IMR-90 (cell line): ENCODE measurements at regions not wholly inside any gene's neighbourhood (a gene's known extent, or its start where the extent isn't known, plus 50 kb on each side); places are given as distances from the start of the nearest gene placed in this dataset.

Experiments used
- ATAC-seq: fragments of 200-7000 bp; cut with Tn5 transposase; 2 replicates; pipeline ENCODE4 v1.9.1; 2020; ENCODE audit warnings: low read depth, mild to moderate bottlenecking, moderate library complexity
- BruUV-seq: library from RNA; stranded (reverse); fragments of 400-500 nt; replicated peaks from 2 replicates; lab custom pipeline; 2021; lab: Mats Ljungman, UMichigan
- CTCF ChIA-PET: fragments of 300-600 bp; formaldehyde crosslinking; extraction: SDS; loops from one replicate; lab custom pipeline; 2021; ENCODE audit warnings: antibody characterized with exemption; lab: Yijun Ruan, JAX
- POLR2A ChIA-PET: fragments of 300-600 bp; sonication (Branson Sonifier 250); formaldehyde crosslinking; loops from one replicate; lab custom pipeline; 2022; ENCODE audit warnings: antibody characterized with exemption; ENCODE audit not compliant: unreplicated experiment; lab: Charles Lee
- DNase-seq: peaks from one replicate; pipeline ENCODE4 v3.0.0; 2013
- H2AFZ ChIP-seq: replicated peaks from 2 replicates; pipeline ENCODE3; 2013; ENCODE audit warnings: low read length, mild to moderate bottlenecking; ENCODE audit not compliant: poor library complexity
- H2AK5ac ChIP-seq: 2 replicates; pipeline ENCODE4 v1.6.1; 2013; ENCODE audit warnings: low read depth, low read length, inconsistent platforms
- H2AK9ac ChIP-seq: replicated peaks from 2 replicates; pipeline ENCODE3; 2013; ENCODE audit warnings: mild to moderate bottlenecking, low read depth, low read length, moderate library complexity; ENCODE audit not compliant: poor library complexity
- H2BK120ac ChIP-seq: 2 replicates; pipeline ENCODE4 v1.6.1; 2013; ENCODE audit warnings: low read depth, low read length, inconsistent platforms
- H2BK15ac ChIP-seq: 3 replicates; pipeline ENCODE4 v1.6.1; 2013; ENCODE audit warnings: low read depth, low read length, inconsistent platforms
- H2BK20ac ChIP-seq: 2 replicates; pipeline ENCODE4 v1.6.1; 2013; ENCODE audit warnings: low read depth, mild to moderate bottlenecking, inconsistent platforms, low read length, moderate library complexity
- H2BK5ac ChIP-seq: 2 replicates; pipeline ENCODE4 v1.6.1; 2013; ENCODE audit warnings: mild to moderate bottlenecking, low read depth, low read length, inconsistent platforms; ENCODE audit not compliant: poor library complexity, severe bottlenecking
- H3K14ac ChIP-seq: replicated peaks from 2 replicates; pipeline ENCODE4 v1.6.1; 2013; ENCODE audit warnings: low read depth, low read length, inconsistent platforms
- H3K18ac ChIP-seq: 2 replicates; pipeline ENCODE4 v1.6.1; 2013; ENCODE audit warnings: low read depth, low read length, control low read depth
- H3K23ac ChIP-seq: 2 replicates; pipeline ENCODE4 v1.6.1; 2013; ENCODE audit warnings: low read depth, low read length, inconsistent platforms
- H3K27ac ChIP-seq: 2 replicates; pipeline ENCODE4 v1.5.1; 2013; ENCODE audit warnings: mild to moderate bottlenecking, control low read depth, low read length; ENCODE audit not compliant: insufficient read depth
- H3K27me3 ChIP-seq: 2 replicates; pipeline ENCODE4 v1.6.1; 2013; ENCODE audit warnings: low read length; ENCODE audit not compliant: control insufficient read depth, insufficient read depth
- H3K36me3 ChIP-seq: 2 replicates; pipeline ENCODE4 v1.6.1; 2013; ENCODE audit warnings: low read length, mixed read lengths; ENCODE audit not compliant: control insufficient read depth, insufficient read depth
- H3K4ac ChIP-seq: 2 replicates; pipeline ENCODE4 v1.6.1; 2013; ENCODE audit warnings: low read depth, low read length, inconsistent platforms
- H3K4me1 ChIP-seq: 2 replicates; pipeline ENCODE4 v1.6.1; 2013; ENCODE audit warnings: low read length, mixed read lengths; ENCODE audit not compliant: control insufficient read depth, insufficient read depth
- H3K4me2 ChIP-seq: 2 replicates; pipeline ENCODE4 v1.6.1; 2013; ENCODE audit warnings: low read depth, mild to moderate bottlenecking, control low read depth, low read length, moderate library complexity
- H3K4me3 ChIP-seq: 2 replicates; pipeline ENCODE4 v1.5.1; 2013; ENCODE audit warnings: low read depth, mild to moderate bottlenecking, control low read depth, low read length, moderate library complexity; ENCODE audit not compliant: insufficient read depth
- H3K56ac ChIP-seq: 2 replicates; pipeline ENCODE4 v1.6.1; 2013; ENCODE audit warnings: low read length, inconsistent platforms; ENCODE audit not compliant: insufficient read depth; ENCODE audit errors: extremely low read depth
- H3K79me1 ChIP-seq, 2 experiments: 2 replicates each; pipeline ENCODE4 v1.6.1; 2013; ENCODE audit warnings: low read length in 2 of 2, inconsistent platforms in 1 of 2, low read depth in 1 of 2
- H3K9ac ChIP-seq: 2 replicates; pipeline ENCODE4 v1.6.1; 2013; ENCODE audit warnings: low read depth, low read length, control low read depth
- H3K9me1 ChIP-seq: 2 replicates; pipeline ENCODE4 v1.6.1; 2013; ENCODE audit warnings: low read length, inconsistent platforms; ENCODE audit not compliant: insufficient read depth
- H3K9me3 ChIP-seq: 2 replicates; pipeline ENCODE4 v1.6.1; 2013; ENCODE audit warnings: low read length; ENCODE audit not compliant: control insufficient read depth, insufficient read depth
- H4K20me1 ChIP-seq: 2 replicates; pipeline ENCODE4 v1.6.1; 2013; ENCODE audit warnings: low read length, inconsistent platforms; ENCODE audit not compliant: insufficient read depth
- H4K5ac ChIP-seq: 2 replicates; pipeline ENCODE4 v1.6.1; 2013; ENCODE audit warnings: mild to moderate bottlenecking, low read depth, low read length, control low read depth
- H4K8ac ChIP-seq, 2 experiments: 2 replicates each; pipeline ENCODE4 v1.6.1; 2013; ENCODE audit warnings: low read depth in 2 of 2, low read length in 2 of 2, control low read depth in 1 of 2, inconsistent platforms in 1 of 2
- H4K91ac ChIP-seq: 2 replicates; pipeline ENCODE4 v1.6.1; 2013; ENCODE audit warnings: low read depth, low read length, inconsistent platforms; ENCODE audit not compliant: insufficient read depth
- MAZ ChIP-seq: IDR thresholded peaks from 2 replicates; pipeline ENCODE4 v1.6.1; 2012; ENCODE audit warnings: low read depth, mild to moderate bottlenecking, low read length, improper control_type of control experiment, moderate library complexity, borderline replicate concordance
- WGBS, 2 experiments: methylation state at CpG; one replicate each; pipeline versions ENCODE4 v1.1.5 to v1.1.7; 2013; ENCODE audit warnings: missing lambda C conversion rate in 2 of 2; ENCODE audit not compliant: insufficient read length in 1 of 2; ENCODE audit errors: extremely low coverage in 2 of 2; 5-methylcytosine and 5-hydroxymethylcytosine counted together
- dilution Hi-C: fragments of 300-500 bp; cut with HindIII; formaldehyde crosslinking; loops from one replicate; pipeline ENCODE4 v1.14.3; 2018; ENCODE audit warnings: low sequenced_read_pairs; ENCODE audit not compliant: unreplicated experiment
- in situ Hi-C: fragments of 300-500 bp; cut with MboI; formaldehyde crosslinking; loops from 3 replicates; pipeline ENCODE4 v1.14.3; 2019; ENCODE audit warnings: low sequenced_read_pairs, inconsistent platforms, mixed read lengths
- intact Hi-C: fragments of 100-400 bp; cut with micrococcal nuclease; formaldehyde crosslinking; loops from 2 replicates; pipeline ENCODE4 v1.10.0; 2022
- TF ChIP-seq, protein P1 (sequence below): fragments of 150-350 bp; IDR thresholded peaks from 2 replicates; pipeline ENCODE4 v1.6.1; 2016; ENCODE audit warnings: low read depth, mild to moderate bottlenecking, low read length, moderate library complexity, borderline replicate concordance

DNA sequence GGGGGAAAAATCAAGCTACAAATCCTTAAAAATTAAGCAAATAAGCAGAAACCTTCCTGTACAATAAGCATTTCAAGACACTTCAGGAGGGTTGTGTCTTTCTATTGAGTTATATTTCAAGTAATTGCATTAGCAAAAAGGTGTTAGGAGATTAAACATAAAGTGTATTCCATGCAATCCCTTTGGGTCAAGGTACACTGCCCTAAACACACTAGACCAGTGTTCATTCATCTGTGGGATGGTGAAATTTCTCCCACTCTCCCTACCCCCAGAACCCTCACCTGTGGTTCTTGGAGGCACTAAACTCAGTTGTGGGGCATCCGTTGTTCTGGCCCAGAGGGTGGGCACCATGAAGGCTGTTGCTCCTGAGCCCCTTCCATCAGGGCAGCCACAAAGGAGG is 205.1 kb upstream of the SGK1 start:
- H3K23ac ChIP-seq = no peak overlapping the region
- ATAC-seq = no peak
- H2BK120ac ChIP-seq = no peak overlapping the region
- no peak overlapping the region for H3K4ac ChIP-seq
- in situ Hi-C loops (no loop called here), dilution Hi-C loops (no loop called here), intact Hi-C loops (no loop called here)
- no peak overlapping the region for H2AK9ac ChIP-seq
- DNase-seq = no peak
- no peak overlapping the region for H2AK5ac ChIP-seq
- TF ChIP-seq, protein P1, sequence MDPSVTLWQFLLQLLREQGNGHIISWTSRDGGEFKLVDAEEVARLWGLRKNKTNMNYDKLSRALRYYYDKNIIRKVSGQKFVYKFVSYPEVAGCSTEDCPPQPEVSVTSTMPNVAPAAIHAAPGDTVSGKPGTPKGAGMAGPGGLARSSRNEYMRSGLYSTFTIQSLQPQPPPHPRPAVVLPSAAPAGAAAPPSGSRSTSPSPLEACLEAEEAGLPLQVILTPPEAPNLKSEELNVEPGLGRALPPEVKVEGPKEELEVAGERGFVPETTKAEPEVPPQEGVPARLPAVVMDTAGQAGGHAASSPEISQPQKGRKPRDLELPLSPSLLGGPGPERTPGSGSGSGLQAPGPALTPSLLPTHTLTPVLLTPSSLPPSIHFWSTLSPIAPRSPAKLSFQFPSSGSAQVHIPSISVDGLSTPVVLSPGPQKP = no peak
- no peak for TF ChIP-seq MAZ
- H3K4me1 ChIP-seq = peaks cover 6% of the 10 kb centered on the region
- H4K20me1 ChIP-seq = no peaks in the 10 kb centered on the region
- H3K4me3 ChIP-seq = no peak overlapping the region
- H3K18ac ChIP-seq = no peak overlapping the region
- H2BK5ac ChIP-seq = no peak overlapping the region
- H4K8ac ChIP-seq = no peak overlapping the region
- H2BK20ac ChIP-seq = no peak overlapping the region
- H3K79me1 ChIP-seq = no peaks in the 10 kb centered on the region
- no peak overlapping the region; the same call in 1 of the 2 replicates for H4K91ac ChIP-seq
- H3K36me3 ChIP-seq = no peaks in the 10 kb centered on the region
- CTCF ChIA-PET = no interaction called here
- no peak overlapping the region for H3K4me2 ChIP-seq
- H3K14ac ChIP-seq = no peak overlapping the region
- no peaks in the 10 kb centered on the region for H3K27me3 ChIP-seq
- no peak overlapping the region for H2AFZ ChIP-seq
- H3K9me3 ChIP-seq = no peaks in the 10 kb centered on the region
- POLR2A ChIA-PET = no interaction called here
- 0 out of 2 replicates have a peak, but pooled peaks cover 3% of the 10 kb centered on the region for H3K9me1 ChIP-seq
- no peak overlapping the region; the same call in 2 of the 3 replicates for H2BK15ac ChIP-seq
- no peak overlapping the region for H4K5ac ChIP-seq
- WGBS, 2 experiments = no CpG with 5 or more reads among the region's 1 CpG
- H3K27ac ChIP-seq = no peak overlapping the region
- no peak overlapping the region for H3K9ac ChIP-seq
- no peak overlapping the region for H3K56ac ChIP-seq
- no TSS peak for BruUV-seq
